ENCODE measurements at regions not wholly inside any gene's neighbourhood (a gene's known extent, or its start where the extent isn't known, plus 50 kb on each side); places are given as distances from the start of the nearest gene placed in this dataset.

DNA sequence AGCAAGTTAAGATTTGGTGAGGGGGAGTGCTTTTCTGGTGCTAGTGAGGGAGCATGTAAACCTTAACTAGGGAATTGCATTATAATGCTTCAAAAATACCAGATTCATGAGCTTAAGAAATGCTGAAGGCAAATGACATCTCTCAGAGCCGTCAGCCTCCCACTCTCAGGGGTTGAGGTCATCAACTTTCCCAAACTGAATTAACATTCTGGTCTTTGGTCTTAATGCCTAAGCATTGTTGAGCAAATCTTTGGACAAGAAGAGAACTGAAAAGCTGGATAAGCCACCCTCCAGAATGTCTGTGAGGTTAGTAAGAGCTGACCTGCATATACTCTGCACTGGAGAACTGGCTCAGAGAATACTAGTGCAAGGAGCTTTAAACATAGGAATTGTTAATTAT lies 124.9 kb upstream of the GAP43 start:
- intact Hi-C loops (cut with DNase I), result no loop called here

GRCh38 chr3:115498898-115499297 lies 124.4 kb upstream of the GAP43 start:
- no peak for DNase-seq
- intact Hi-C loops (cut with DNase I), result no loop called here

More for the DNA sequence above, 124.9 kb upstream of the GAP43 start:
- DNase-seq, result peak in 8 of 42 donors; percentile 4 to 48 (median 20)

GRCh38 chr3:115499666-115500065 lies 123.6 kb upstream of the GAP43 start:
- no peak for DNase-seq
- intact Hi-C loops (cut with DNase I), result no loop called here

DNA sequence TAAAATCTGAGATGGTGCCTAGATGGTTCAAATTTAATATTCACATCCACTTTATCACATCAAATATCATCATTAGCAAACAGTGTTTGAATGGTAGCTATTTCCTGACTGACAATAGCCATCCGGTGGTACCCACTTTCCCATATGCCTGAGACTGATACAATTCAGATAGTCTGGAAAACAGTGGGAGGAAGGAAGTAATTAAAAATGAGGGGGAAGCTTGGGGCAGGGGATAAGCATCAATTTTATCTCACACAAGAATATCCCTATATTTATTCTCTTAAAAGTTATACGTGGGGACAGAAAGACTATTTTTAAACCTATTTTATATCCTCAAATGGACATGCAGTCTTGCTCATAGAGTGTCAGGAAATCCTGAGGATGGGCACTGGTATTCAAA lies 122.5 kb upstream of the GAP43 start:
- intact Hi-C loops (cut with DNase I), result no loop called here
- DNase-seq, result no peak

DNA sequence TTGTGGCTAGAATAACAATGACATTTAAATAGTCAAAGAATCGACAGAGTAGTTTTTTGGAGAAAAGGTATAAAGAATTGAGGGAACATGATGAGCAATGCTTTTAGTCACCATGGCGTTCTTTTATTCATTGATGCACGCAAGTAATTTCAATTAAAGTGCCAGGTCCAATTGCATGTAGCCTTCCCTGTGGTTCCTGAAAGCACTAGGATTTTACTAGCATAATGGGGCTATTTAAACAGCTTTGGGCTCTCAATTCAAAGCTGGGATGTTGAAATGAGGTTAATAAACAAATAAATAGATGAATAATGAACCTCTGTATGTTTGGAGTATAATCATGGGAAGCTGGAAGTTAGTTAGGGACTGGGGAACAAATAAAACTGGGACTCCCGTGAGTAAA lies 121.2 kb upstream of the GAP43 start:
- DNase-seq, result no peak
- intact Hi-C loops (cut with DNase I), result no loop called here

DNA sequence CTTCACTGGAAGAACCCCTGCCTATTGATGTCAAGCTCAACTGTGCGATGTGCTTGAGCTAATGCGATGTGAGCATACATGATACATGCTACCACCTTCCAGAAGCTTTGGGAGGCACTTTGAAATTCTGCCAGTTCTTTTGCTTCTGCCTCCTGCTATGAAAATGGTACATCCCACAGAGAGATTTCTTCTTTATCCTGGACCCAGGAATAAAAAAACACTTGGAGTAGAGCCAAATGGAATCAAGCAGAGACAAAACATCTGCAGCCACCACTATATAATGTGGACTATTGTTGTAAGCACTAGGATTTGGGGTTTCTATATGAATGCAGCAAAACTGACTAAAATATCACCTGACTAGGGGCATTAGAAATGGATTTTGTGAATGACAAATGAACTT lies 119.9 kb upstream of the GAP43 start:
- intact Hi-C loops (cut with DNase I), result no loop called here
- DNase-seq, result no peak

DNA sequence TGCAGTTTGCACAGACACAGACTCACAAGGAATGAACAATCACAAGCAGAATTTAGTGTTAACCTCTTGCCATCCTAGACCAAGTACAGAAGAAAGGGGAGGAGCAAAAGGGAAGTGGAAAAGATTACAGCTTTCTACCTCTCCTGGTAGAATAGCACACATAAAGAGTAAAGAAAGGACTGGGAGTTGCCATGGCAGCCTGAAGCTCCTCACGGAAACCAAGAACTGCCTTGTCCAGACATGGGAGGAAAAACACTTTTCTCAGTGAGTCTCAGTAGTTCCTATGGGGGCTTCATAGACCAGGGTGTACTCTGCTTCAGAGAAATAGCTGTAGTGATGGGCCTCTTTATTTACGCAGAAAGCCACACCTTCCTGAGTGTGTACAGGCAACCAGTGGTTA lies 114.7 kb upstream of the GAP43 start:
- intact Hi-C loops (cut with DNase I), result no loop called here
- no peak for DNase-seq

GRCh38 chr3:115512565-115513415 lies 110.5 kb upstream of the GAP43 start:
- intact Hi-C loops (cut with DNase I), result no loop called here
- DNase-seq, result peak; percentile 11 to 78 (median 50)

GRCh38 chr3:115513416-115513800 lies 109.9 kb upstream of the GAP43 start:
- DNase-seq, result peak in 21 of 42 donors; percentile 4 to 67 (median 29)
- intact Hi-C loops (cut with DNase I), result no loop called here

GRCh38 chr3:115517457-115518050 lies 105.8 kb upstream of the GAP43 start:
- intact Hi-C loops (cut with DNase I), result no loop called here
- no peak for DNase-seq

DNA sequence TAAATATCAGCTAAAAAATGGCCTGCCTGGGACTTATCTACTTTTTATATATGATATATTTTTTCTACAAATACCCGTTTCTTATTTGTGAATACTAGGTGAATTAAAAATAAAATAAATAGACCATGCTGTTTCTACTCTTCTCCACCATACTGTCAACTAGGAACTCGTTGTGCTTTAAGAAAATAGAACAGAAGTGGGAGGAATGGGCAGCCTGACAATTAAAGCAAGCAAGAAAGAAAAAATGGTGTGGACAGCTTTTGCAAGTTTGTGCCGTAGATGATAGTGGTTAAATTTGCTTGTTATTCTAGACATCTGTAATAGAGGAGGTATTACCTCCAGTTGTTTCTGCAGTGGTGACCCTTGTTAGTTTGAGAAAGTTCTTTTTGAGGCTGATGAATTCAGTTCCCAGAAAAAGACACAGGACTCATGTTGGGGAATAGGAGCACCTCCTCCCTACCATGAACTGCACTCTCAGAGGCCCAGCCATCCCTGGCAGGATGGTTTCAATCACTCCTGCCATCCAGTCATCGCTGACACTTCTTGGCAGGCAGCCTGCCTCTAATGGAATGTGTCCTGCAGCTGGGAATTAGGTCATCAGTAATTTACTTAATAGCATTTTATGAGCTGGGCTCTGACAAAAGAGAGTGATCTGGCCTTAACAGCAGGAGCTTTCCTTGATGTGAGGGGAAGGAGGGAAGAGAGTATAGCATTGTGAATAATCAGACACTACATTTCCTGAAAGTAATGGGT lies 105.0 kb upstream of the GAP43 start:
- peak in 6 of 42 donors; percentile 11 to 61 (median 20) for DNase-seq
- intact Hi-C loops (cut with DNase I), result no loop called here

- intact Hi-C loops (cut with DNase I), result no loop called here
- no peak for DNase-seq
These were observed 103.1 kb upstream of the GAP43 start for GRCh38 chr3:115520241-115520640.

- no peak for DNase-seq
- intact Hi-C loops (cut with DNase I), result no loop called here
These were observed 102.6 kb upstream of the GAP43 start for GRCh38 chr3:115520651-115521245.

DNA sequence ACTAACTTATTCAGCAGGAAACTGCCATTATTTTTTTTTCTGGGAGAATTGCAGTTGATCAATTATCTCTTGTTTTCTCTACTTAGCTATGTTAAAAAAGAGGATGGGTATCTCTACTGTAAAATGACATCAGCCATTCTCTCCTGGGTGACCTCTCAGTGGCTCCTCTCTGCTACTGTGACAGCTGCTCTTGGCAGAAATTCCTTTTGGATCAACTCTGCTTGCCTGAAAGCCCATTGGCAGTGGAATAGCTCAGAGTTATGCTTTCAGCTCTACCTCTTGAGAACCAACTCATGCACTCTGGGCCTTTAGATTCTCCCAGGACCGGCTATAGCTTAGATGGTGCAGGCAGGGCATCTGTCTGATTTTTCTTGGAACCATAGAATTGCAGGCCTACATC lies 99.9 kb upstream of the GAP43 start:
- intact Hi-C loops (cut with DNase I), result no loop called here
- DNase-seq, result no peak

DNA sequence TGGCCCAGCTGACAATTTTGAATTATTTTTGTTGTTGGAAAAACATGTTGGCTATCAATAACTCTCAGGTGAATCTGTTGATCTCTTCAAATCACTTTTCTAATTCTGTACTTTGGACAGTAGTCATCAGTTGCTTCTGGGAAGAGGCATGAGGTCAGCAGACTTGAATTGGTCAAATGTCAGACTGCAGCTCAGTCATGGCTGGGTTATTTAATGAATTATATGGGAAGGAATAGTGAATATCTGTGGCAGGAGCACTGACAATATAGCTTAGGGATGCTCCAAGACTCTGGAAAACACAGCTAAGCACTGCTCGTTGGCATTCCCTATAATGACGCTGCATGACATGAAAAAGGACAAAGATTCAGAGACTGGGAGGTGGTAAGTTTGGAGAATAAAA lies 98.8 kb upstream of the GAP43 start:
- intact Hi-C loops (cut with DNase I), result no loop called here
- DNase-seq, result no peak

DNA sequence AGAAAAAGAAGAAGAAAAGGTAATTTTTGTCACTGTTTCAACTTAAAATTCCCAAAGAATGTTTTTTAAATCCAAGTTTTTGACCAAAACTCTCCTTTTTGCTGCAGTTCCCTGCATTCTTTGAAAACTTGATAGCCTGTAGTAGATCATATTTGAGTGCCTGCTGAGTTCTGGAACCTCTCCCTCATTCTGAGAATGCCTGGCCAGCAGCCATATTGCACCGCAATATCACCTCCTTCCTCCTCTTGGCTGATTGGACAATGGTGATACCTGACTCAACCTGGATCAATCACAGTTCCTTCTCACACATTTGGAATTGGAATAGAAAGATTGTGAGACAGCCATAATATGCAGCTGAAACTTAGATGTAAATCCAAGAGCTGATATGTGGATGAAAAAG lies 97.6 kb upstream of the GAP43 start:
- no peak for DNase-seq
- intact Hi-C loops (cut with DNase I), result no loop called here

GRCh38 chr3:115533218-115533617 lies 90.1 kb upstream of the GAP43 start:
- intact Hi-C loops (cut with DNase I), result no loop called here
- no peak for DNase-seq

GRCh38 chr3:115536171-115536570 lies 87.1 kb upstream of the GAP43 start:
- DNase-seq, result no peak
- intact Hi-C loops (cut with DNase I), result no loop called here

- no peak for DNase-seq
- intact Hi-C loops (cut with DNase I), result no loop called here
These were observed 85.6 kb upstream of the GAP43 start for GRCh38 chr3:115537669-115538068.

- intact Hi-C loops (cut with DNase I), result no loop called here
- no peak for DNase-seq
These were observed 76.1 kb upstream of the GAP43 start for GRCh38 chr3:115547207-115547606.
